ENCODE measurements at regions not wholly inside any gene's neighbourhood (a gene's known extent, or its start where the extent isn't known, plus 50 kb on each side); places are given as distances from the start of the nearest gene placed in this dataset.

- POLR2A ChIA-PET: no interaction called here
- Mint-ChIP-seq H3K27me3 (ENCODE audit: low read depth) (no peaks in the 10 kb centered on the region), H3K27ac (no peak overlapping the region), H3K36me3 (no peaks in the 10 kb centered on the region), H3K4me1 (peaks cover 7% of the 10 kb centered on the region), H3K9me3 (0 out of 2 replicates have a peak, but pooled peaks cover 3% of the 10 kb centered on the region), H3K4me3 (no peak overlapping the region)
- CTCF ChIA-PET: no interaction called here
- DNase-seq (ENCODE audit: low spot score) (no peak), ATAC-seq (no peak)
- no peak for TF ChIP-seq ZNF396 (CRISPR knock-in tag; IDR thresholded peaks at IDR 0.05; ENCODE audit: borderline replicate concordance)
- no peak for TF ChIP-seq IRF2 (CRISPR knock-in tag; IDR thresholded peaks at IDR 0.05; ENCODE audit: borderline replicate concordance, low read depth)
- no peak for TF ChIP-seq ZNF532 (CRISPR knock-in tag; IDR thresholded peaks at IDR 0.05; ENCODE audit: borderline replicate concordance)
- TF ChIP-seq ATF2 (CRISPR knock-in tag; IDR thresholded peaks at IDR 0.05; ENCODE audit: borderline replicate concordance, low read depth): no peak
- no peak for TF ChIP-seq USF1 (CRISPR knock-in tag; IDR thresholded peaks at IDR 0.05)
- no peak for TF ChIP-seq ERG (CRISPR knock-in tag; IDR thresholded peaks at IDR 0.05)
- TF ChIP-seq ESRRA (CRISPR knock-in tag; IDR thresholded peaks at IDR 0.05; ENCODE audit: borderline replicate concordance): no peak
- TF ChIP-seq ZNF281 (CRISPR knock-in tag; IDR thresholded peaks at IDR 0.05): no peak
Observed at GRCh38 chr5:164563370-164563769, 1058.0 kb downstream of the MAT2B start.

- no peak for TF ChIP-seq USF1 (CRISPR knock-in tag; IDR thresholded peaks at IDR 0.05)
- no peak for TF ChIP-seq SP1 (CRISPR knock-in tag; conservative IDR thresholded peaks at IDR 0.05)
- Mint-ChIP-seq H3K27ac (no peak overlapping the region), H3K36me3 (no peaks in the 10 kb centered on the region), H3K4me3 (no peak overlapping the region), H3K4me1 (no peaks in the 10 kb centered on the region), H3K9me3 (peaks cover 6% of the 10 kb centered on the region), H3K27me3 (ENCODE audit: low read depth) (no peaks in the 10 kb centered on the region)
- CTCF ChIA-PET: no interaction called here
- ATAC-seq: no peak
- no peak for DNase-seq (ENCODE audit: low spot score)
- POLR2A ChIA-PET: no interaction called here
Observed at GRCh38 chr5:164573397-164573796, 1068.0 kb downstream of the MAT2B start.

- Mint-ChIP-seq H3K27ac (no peak overlapping the region), H3K36me3 (no peaks in the 10 kb centered on the region), H3K4me3 (no peak overlapping the region), H3K9me3 (no peaks in the 10 kb centered on the region), H3K4me1 (no peaks in the 10 kb centered on the region), H3K27me3 (ENCODE audit: low read depth) (no peaks in the 10 kb centered on the region)
- TF ChIP-seq RORB (CRISPR knock-in tag; IDR thresholded peaks at IDR 0.05): no peak
- no peak for TF ChIP-seq CREM (CRISPR knock-in tag; IDR thresholded peaks at IDR 0.05)
- TF ChIP-seq SMAD3 (CRISPR knock-in tag; IDR thresholded peaks at IDR 0.05; ENCODE audit: borderline replicate concordance): no peak
- no peak for TF ChIP-seq ERG (CRISPR knock-in tag; IDR thresholded peaks at IDR 0.05)
- TF ChIP-seq MLX (CRISPR knock-in tag; IDR thresholded peaks at IDR 0.05): no peak
- no peak for TF ChIP-seq NR1H2 (CRISPR knock-in tag; IDR thresholded peaks at IDR 0.05)
- no peak for TF ChIP-seq NR2C2 (CRISPR knock-in tag; IDR thresholded peaks at IDR 0.05)
- no peak for ATAC-seq
- CTCF ChIA-PET: no interaction called here
- no peak for DNase-seq (ENCODE audit: low spot score)
- POLR2A ChIA-PET: no interaction called here
Observed at GRCh38 chr5:164577201-164577600, 1071.8 kb downstream of the MAT2B start.
